ENCODE measurements at regions not wholly inside any gene's neighbourhood (a gene's known extent, or its start where the extent isn't known, plus 50 kb on each side); places are given as distances from the start of the nearest gene placed in this dataset.

- intact Hi-C loops (cut with DNase I; ENCODE audit: low total_unique reads) = no loop called here
- no peaks in the 10 kb centered on the region for H3K27me3 ChIP-seq
- H3K27ac ChIP-seq = no peak overlapping the region
- TF ChIP-seq POLR2A (IDR thresholded peaks at IDR 0.05) (no peak), POLR2AphosphoS5 (IDR thresholded peaks at IDR 0.05) (no peak), CTCF (IDR thresholded peaks at IDR 0.05) (no peak), EP300 (IDR thresholded peaks at IDR 0.05) (no peak)
- H3K4me3 ChIP-seq = no peak overlapping the region
- 80 to 96% (median 93%) methylated on average over 4 of the region's 4 CpGs for WGBS, 5 donors
- no peaks in the 10 kb centered on the region for H3K4me1 ChIP-seq
- H3K9me3 ChIP-seq = no peaks in the 10 kb centered on the region
- H3K36me3 ChIP-seq = no peaks in the 10 kb centered on the region
- no peak for DNase-seq
Observed at GRCh38 chr3:30241721-30242120, 364.7 kb upstream of the TGFBR2 start.

- intact Hi-C loops (cut with DNase I; ENCODE audit: low total_unique reads) = no loop called here
- TF ChIP-seq EP300 (IDR thresholded peaks at IDR 0.05) (no peak), POLR2A (IDR thresholded peaks at IDR 0.05) (no peak), CTCF (IDR thresholded peaks at IDR 0.05) (no peak), POLR2AphosphoS5 (IDR thresholded peaks at IDR 0.05) (no peak)
- no peaks in the 10 kb centered on the region for H3K36me3 ChIP-seq
- no peak overlapping the region for H3K27ac ChIP-seq
- no peaks in the 10 kb centered on the region for H3K4me1 ChIP-seq
- no peaks in the 10 kb centered on the region for H3K27me3 ChIP-seq
- 76 to 85% (median 84%) methylated on average over 9 of the region's 9 CpGs for WGBS, 5 donors
- DNase-seq = no peak
- H3K4me3 ChIP-seq = no peak overlapping the region
- no peaks in the 10 kb centered on the region for H3K9me3 ChIP-seq
Observed at GRCh38 chr3:30245858-30246622, 360.4 kb upstream of the TGFBR2 start.

- no peak for DNase-seq
- Histone ChIP-seq H3K4me3 (no peak overlapping the region), H3K27ac (no peak overlapping the region), H3K27me3 (no peaks in the 10 kb centered on the region), H3K4me1 (no peaks in the 10 kb centered on the region), H3K36me3 (no peaks in the 10 kb centered on the region), H3K9me3 (no peaks in the 10 kb centered on the region)
- WGBS, 5 donors = 59 to 78% (median 64%) methylated on average over 1 of the region's 1 CpG
- intact Hi-C loops (cut with DNase I; ENCODE audit: low total_unique reads) = no loop called here
- TF ChIP-seq POLR2A (IDR thresholded peaks at IDR 0.05) (no peak), POLR2AphosphoS5 (IDR thresholded peaks at IDR 0.05) (no peak), EP300 (IDR thresholded peaks at IDR 0.05) (no peak), CTCF (IDR thresholded peaks at IDR 0.05) (no peak)
Observed at GRCh38 chr3:30248423-30248822, 358.0 kb upstream of the TGFBR2 start.

GRCh38 chr3:30252474-30252873 is 353.9 kb upstream of the TGFBR2 start:
- DNase-seq = no peak
- H3K9me3 ChIP-seq = no peaks in the 10 kb centered on the region
- no peak overlapping the region for H3K27ac ChIP-seq
- TF ChIP-seq EP300 (IDR thresholded peaks at IDR 0.05) = no peak
- TF ChIP-seq POLR2A (IDR thresholded peaks at IDR 0.05) = no peak
- no peak for TF ChIP-seq CTCF (IDR thresholded peaks at IDR 0.05)
- TF ChIP-seq POLR2AphosphoS5 (IDR thresholded peaks at IDR 0.05) = no peak
- no peak overlapping the region for H3K4me3 ChIP-seq
- H3K27me3 ChIP-seq = no peaks in the 10 kb centered on the region
- no peaks in the 10 kb centered on the region for H3K36me3 ChIP-seq
- H3K4me1 ChIP-seq = no peaks in the 10 kb centered on the region
- intact Hi-C loops (cut with DNase I; ENCODE audit: low total_unique reads) = no loop called here
